HK-2 (cell line): ENCODE measurements at regions not wholly inside any gene's neighbourhood (a gene's known extent, or its start where the extent isn't known, plus 50 kb on each side); places are given as distances from the start of the nearest gene placed in this dataset.
"Not testable (repeated sequence)": the region's sequence is repeated elsewhere in the genome, so short reads cannot be mapped to it uniquely, and the experiment has no call there.

ENCODE experiments used
- DNase-seq: peaks from one replicate; pipeline ENCODE4 v3.0.0-alpha.2; 2018; ENCODE audit not compliant: unreplicated experiment

GRCh38 chr4:159937595-159937994 is 834.7 kb downstream of the RAPGEF2 start:
- DNase-seq, result no peak

GRCh38 chr4:159939681-159940080 is 836.8 kb downstream of the RAPGEF2 start:
- DNase-seq, result not testable (repeated sequence)

GRCh38 chr4:159941076-159941475 is 838.2 kb downstream of the RAPGEF2 start:
- DNase-seq, result no peak

- DNase-seq, result no peak
Measured at GRCh38 chr4:159944477-159944876, 841.6 kb downstream of the RAPGEF2 start.

- DNase-seq, result no peak
Measured at GRCh38 chr4:159946983-159947615, 844.2 kb downstream of the RAPGEF2 start.

GRCh38 chr4:159950707-159951106 is 847.8 kb downstream of the RAPGEF2 start:
- DNase-seq, result no peak

- no peak for DNase-seq
Measured at GRCh38 chr4:159966746-159967145, 863.9 kb downstream of the RAPGEF2 start.

- DNase-seq, result not testable (repeated sequence)
Measured at GRCh38 chr4:159976871-159977482, 874.1 kb downstream of the RAPGEF2 start.

- no peak for DNase-seq
Measured at GRCh38 chr4:159977907-159978617, 875.2 kb downstream of the RAPGEF2 start.

- DNase-seq, result no peak
Measured at GRCh38 chr4:159979351-159979750, 876.5 kb downstream of the RAPGEF2 start.

GRCh38 chr4:159979953-159980352 is 877.1 kb downstream of the RAPGEF2 start:
- DNase-seq, result no peak

GRCh38 chr4:159980826-159981468 is 878.1 kb downstream of the RAPGEF2 start:
- DNase-seq, result no peak

GRCh38 chr4:159981469-159981856 is 878.6 kb downstream of the RAPGEF2 start:
- no peak for DNase-seq

GRCh38 chr4:159983082-159983481 is 880.2 kb downstream of the RAPGEF2 start:
- DNase-seq, result no peak

- no peak for DNase-seq
Measured at GRCh38 chr4:160009656-160010493, 907.0 kb downstream of the RAPGEF2 start.

GRCh38 chr4:160019936-160020335 is 917.1 kb downstream of the RAPGEF2 start:
- no peak for DNase-seq

GRCh38 chr4:160020804-160021203 is 917.9 kb downstream of the RAPGEF2 start:
- DNase-seq, result no peak

GRCh38 chr4:160021870-160022269 is 919.0 kb downstream of the RAPGEF2 start:
- DNase-seq, result no peak

- DNase-seq, result peak; percentile 62
Measured at GRCh38 chr4:160026721-160027120, 923.8 kb downstream of the RAPGEF2 start.

GRCh38 chr4:160034501-160034900 is 931.6 kb downstream of the RAPGEF2 start:
- DNase-seq, result no peak

- DNase-seq, result no peak
Measured at GRCh38 chr4:160038615-160039014, 935.7 kb downstream of the RAPGEF2 start.

- DNase-seq, result no peak
Measured at GRCh38 chr4:160044693-160045092, 941.8 kb downstream of the RAPGEF2 start.
